ENCODE measurements at regions not wholly inside any gene's neighbourhood (a gene's known extent, or its start where the extent isn't known, plus 50 kb on each side); places are given as distances from the start of the nearest gene placed in this dataset.

- no peak for TF ChIP-seq CTCF (conservative IDR thresholded peaks at IDR 0.05)
- TF ChIP-seq ZFX (IDR thresholded peaks at IDR 0.05): no peak
These were observed 650.2 kb downstream of the ZNF385D start for GRCh38 chr3:21100656-21101359.

All from C4-2B (cell line).